Fibroblast of lung (primary cell): ENCODE measurements at regions not wholly inside any gene's neighbourhood (a gene's known extent, or its start where the extent isn't known, plus 50 kb on each side); places are given as distances from the start of the nearest gene placed in this dataset.

Experiments
- CTCF ChIP-seq, 2 donors: IDR thresholded peaks in 1 of 2; conservative IDR thresholded peaks in 1 of 2; 1 replicate in 1 of 2; 2 replicates in 1 of 2; pipeline ENCODE4 v1.5.1; 2011 to 2012; ENCODE audit warnings: low read length in 2 of 2, control low read depth in 1 of 2, inconsistent platforms in 1 of 2, low read depth in 1 of 2, mild to moderate bottlenecking in 1 of 2
- EZH2 ChIP-seq: IDR thresholded peaks from 2 replicates; pipeline ENCODE4 v1.5.1; 2012; ENCODE audit warnings: low read length, control low read depth, mild to moderate bottlenecking; ENCODE audit errors: missing control alignments

GRCh38 chr1:199700551-199700950, 327.0 kb upstream of the NR5A2 start:
- TF ChIP-seq CTCF (conservative IDR thresholded peaks at IDR 0.05 in 1 of 2, IDR thresholded peaks at IDR 0.05 in 1 of 2; ENCODE audit: low read depth in 1 of 2, low read length in 2 of 2) (no peak), EZH2 (no peak)
